ENCODE measurements at regions not wholly inside any gene's neighbourhood (a gene's known extent, or its start where the extent isn't known, plus 50 kb on each side); places are given as distances from the start of the nearest gene placed in this dataset.

- no peak for DNase-seq (ENCODE audit: low read depth)
- H3K4me3 ChIP-seq (ENCODE audit: low read depth, low read length), result peak overlapping the region; percentile 35
Measured at GRCh38 chr13:99658261-99658991, 157.2 kb downstream of the TM9SF2 start.

GRCh38 chr13:99657848-99658260 is 156.6 kb downstream of the TM9SF2 start:
- no peak for DNase-seq (ENCODE audit: low read depth)
- H3K4me3 ChIP-seq (ENCODE audit: low read depth, low read length), result peak overlapping the region; percentile 35

- no peak for DNase-seq (ENCODE audit: low read depth)
Measured at GRCh38 chr13:99656844-99657381, 155.6 kb downstream of the TM9SF2 start.

GRCh38 chr13:99656092-99656745 is 154.9 kb downstream of the TM9SF2 start:
- H3K4me3 ChIP-seq (ENCODE audit: low read depth, low read length), result no peak overlapping the region
- DNase-seq (ENCODE audit: low read depth), result no peak

More at GRCh38 chr13:99656844-99657381, 155.6 kb downstream of the TM9SF2 start:
- H3K4me3 ChIP-seq (ENCODE audit: low read depth, low read length), result no peak overlapping the region

- H3K4me3 ChIP-seq (ENCODE audit: low read depth, low read length), result no peak overlapping the region
- DNase-seq (ENCODE audit: low read depth), result no peak
Measured at GRCh38 chr13:99655351-99656091, 154.2 kb downstream of the TM9SF2 start.

GRCh38 chr13:99654076-99654475 is 152.8 kb downstream of the TM9SF2 start:
- DNase-seq (ENCODE audit: low read depth), result no peak
- H3K4me3 ChIP-seq (ENCODE audit: low read depth, low read length), result no peak overlapping the region

GRCh38 chr13:99653526-99653925 is 152.3 kb downstream of the TM9SF2 start:
- no peak for DNase-seq (ENCODE audit: low read depth)
- no peak overlapping the region for H3K4me3 ChIP-seq (ENCODE audit: low read depth, low read length)

- H3K4me3 ChIP-seq (ENCODE audit: low read depth, low read length), result no peak overlapping the region
- DNase-seq (ENCODE audit: low read depth), result no peak
Measured at GRCh38 chr13:99652901-99653300, 151.6 kb downstream of the TM9SF2 start.

GRCh38 chr13:99652141-99652540 is 150.9 kb downstream of the TM9SF2 start:
- no peak for DNase-seq (ENCODE audit: low read depth)
- no peak overlapping the region for H3K4me3 ChIP-seq (ENCODE audit: low read depth, low read length)

GRCh38 chr13:99651016-99651415 is 149.7 kb downstream of the TM9SF2 start:
- no peak for DNase-seq (ENCODE audit: low read depth)
- no peak overlapping the region for H3K4me3 ChIP-seq (ENCODE audit: low read depth, low read length)

GRCh38 chr13:99650410-99650809 is 149.1 kb downstream of the TM9SF2 start:
- no peak overlapping the region for H3K4me3 ChIP-seq (ENCODE audit: low read depth, low read length)
- no peak for DNase-seq (ENCODE audit: low read depth)

GRCh38 chr13:99648927-99649326 is 147.7 kb downstream of the TM9SF2 start:
- no peak for DNase-seq (ENCODE audit: low read depth)
- no peak overlapping the region for H3K4me3 ChIP-seq (ENCODE audit: low read depth, low read length)

GRCh38 chr13:99648066-99648665 is 146.9 kb downstream of the TM9SF2 start:
- H3K4me3 ChIP-seq (ENCODE audit: low read depth, low read length), result no peak overlapping the region
- no peak for DNase-seq (ENCODE audit: low read depth)

- H3K4me3 ChIP-seq (ENCODE audit: low read depth, low read length), result no peak overlapping the region
- DNase-seq (ENCODE audit: low read depth), result no peak
Measured at GRCh38 chr13:99647596-99647985, 146.3 kb downstream of the TM9SF2 start.

GRCh38 chr13:99646866-99647595 is 145.8 kb downstream of the TM9SF2 start:
- H3K4me3 ChIP-seq (ENCODE audit: low read depth, low read length), result no peak overlapping the region
- DNase-seq (ENCODE audit: low read depth), result no peak

- H3K4me3 ChIP-seq (ENCODE audit: low read depth, low read length), result no peak overlapping the region
- no peak for DNase-seq (ENCODE audit: low read depth)
Measured at GRCh38 chr13:99642841-99643240, 141.6 kb downstream of the TM9SF2 start.

GRCh38 chr13:99642006-99642405 is 140.7 kb downstream of the TM9SF2 start:
- no peak overlapping the region for H3K4me3 ChIP-seq (ENCODE audit: low read depth, low read length)
- DNase-seq (ENCODE audit: low read depth), result no peak

GRCh38 chr13:99640260-99640659 is 139.0 kb downstream of the TM9SF2 start:
- no peak for DNase-seq (ENCODE audit: low read depth)
- H3K4me3 ChIP-seq (ENCODE audit: low read depth, low read length), result no peak overlapping the region

- H3K4me3 ChIP-seq (ENCODE audit: low read depth, low read length), result no peak overlapping the region
Measured at GRCh38 chr13:99639126-99639525, 137.9 kb downstream of the TM9SF2 start.

More at GRCh38 chr13:99639126-99639525, 137.9 kb downstream of the TM9SF2 start:
- no peak for DNase-seq (ENCODE audit: low read depth)

Measured in skeletal muscle cell (primary cell).